HUES48 (cell line): ENCODE measurements at regions not wholly inside any gene's neighbourhood (a gene's known extent, or its start where the extent isn't known, plus 50 kb on each side); places are given as distances from the start of the nearest gene placed in this dataset.
"Not testable (repeated sequence)": the region's sequence is repeated elsewhere in the genome, so short reads cannot be mapped to it uniquely, and the experiment has no call there.

Experiments
- H3K27ac ChIP-seq: one replicate; pipeline ENCODE4 v1.7.0; 2013; ENCODE audit warnings: low read depth, low read length, inconsistent platforms
- H3K27me3 ChIP-seq: 2 replicates; pipeline ENCODE4 v1.6.1; 2013; ENCODE audit warnings: mild to moderate bottlenecking, low read length; ENCODE audit not compliant: control insufficient read depth, insufficient read depth
- H3K36me3 ChIP-seq: 2 replicates; pipeline ENCODE4 v1.6.1; 2013; ENCODE audit warnings: low read length; ENCODE audit not compliant: control insufficient read depth, insufficient read depth
- H3K4me1 ChIP-seq: 2 replicates; pipeline ENCODE4 v1.6.1; 2013; ENCODE audit warnings: mild to moderate bottlenecking, low read length; ENCODE audit not compliant: control insufficient read depth, insufficient read depth
- H3K4me3 ChIP-seq: 2 replicates; pipeline ENCODE4 v1.5.1; 2013; ENCODE audit warnings: mild to moderate bottlenecking, low read depth, low read length
- H3K9ac ChIP-seq: 2 replicates; pipeline ENCODE4 v1.6.1; 2013; ENCODE audit warnings: mild to moderate bottlenecking, low read depth, low read length, moderate library complexity
- H3K9me3 ChIP-seq: 2 replicates; pipeline ENCODE4 v1.6.1; 2013; ENCODE audit warnings: low read length; ENCODE audit not compliant: control insufficient read depth, insufficient read depth

- Histone ChIP-seq H3K4me3 (no peak overlapping the region), H3K4me1 (no peaks in the 10 kb centered on the region), H3K9ac (no peak overlapping the region), H3K36me3 (no peaks in the 10 kb centered on the region), H3K27ac (no peak overlapping the region), H3K9me3 (no peaks in the 10 kb centered on the region), H3K27me3 (no peaks in the 10 kb centered on the region)
Observed at GRCh38 chr1:222058249-222058648, 316.4 kb upstream of the DUSP10 start.

DNA sequence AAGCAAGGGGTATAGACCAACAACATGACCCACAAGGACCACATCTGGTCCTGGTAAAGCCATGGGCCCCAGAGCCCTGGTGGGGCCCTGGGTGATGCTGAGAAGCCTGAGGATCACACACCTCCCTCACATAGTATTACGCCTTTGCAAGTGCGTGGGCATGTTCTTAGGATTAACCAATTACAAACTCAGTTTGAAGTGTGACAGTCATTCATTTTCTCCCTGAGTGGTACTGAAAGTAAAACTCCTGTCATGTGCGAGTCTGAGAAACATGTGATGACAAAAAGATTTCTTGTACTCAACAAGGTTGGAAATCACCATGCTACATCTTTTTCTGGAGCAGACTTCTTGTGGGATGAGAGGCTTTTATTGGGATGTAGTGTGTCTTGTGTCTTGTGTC, 315.3 kb upstream of the DUSP10 start:
- H3K27ac ChIP-seq = no peak overlapping the region
- H3K4me3 ChIP-seq = no peak overlapping the region
- no peak overlapping the region for H3K9ac ChIP-seq
- no peaks in the 10 kb centered on the region for H3K4me1 ChIP-seq
- H3K27me3 ChIP-seq = no peaks in the 10 kb centered on the region
- H3K36me3 ChIP-seq = no peaks in the 10 kb centered on the region
- no peaks in the 10 kb centered on the region for H3K9me3 ChIP-seq

GRCh38 chr1:222054416-222054815, 312.5 kb upstream of the DUSP10 start:
- H3K9me3 ChIP-seq = no peaks in the 10 kb centered on the region
- no peak overlapping the region for H3K27ac ChIP-seq
- no peak overlapping the region for H3K9ac ChIP-seq
- H3K4me3 ChIP-seq = no peak overlapping the region
- H3K27me3 ChIP-seq = no peaks in the 10 kb centered on the region
- no peaks in the 10 kb centered on the region for H3K36me3 ChIP-seq
- H3K4me1 ChIP-seq = no peaks in the 10 kb centered on the region

- no peaks in the 10 kb centered on the region for H3K4me1 ChIP-seq
- no peak overlapping the region for H3K4me3 ChIP-seq
- no peaks in the 10 kb centered on the region for H3K27me3 ChIP-seq
- no peaks in the 10 kb centered on the region for H3K36me3 ChIP-seq
- no peak overlapping the region for H3K9ac ChIP-seq
- H3K27ac ChIP-seq = no peak overlapping the region
- H3K9me3 ChIP-seq = no peaks in the 10 kb centered on the region
Observed at GRCh38 chr1:222053790-222054294, 312.0 kb upstream of the DUSP10 start.

DNA sequence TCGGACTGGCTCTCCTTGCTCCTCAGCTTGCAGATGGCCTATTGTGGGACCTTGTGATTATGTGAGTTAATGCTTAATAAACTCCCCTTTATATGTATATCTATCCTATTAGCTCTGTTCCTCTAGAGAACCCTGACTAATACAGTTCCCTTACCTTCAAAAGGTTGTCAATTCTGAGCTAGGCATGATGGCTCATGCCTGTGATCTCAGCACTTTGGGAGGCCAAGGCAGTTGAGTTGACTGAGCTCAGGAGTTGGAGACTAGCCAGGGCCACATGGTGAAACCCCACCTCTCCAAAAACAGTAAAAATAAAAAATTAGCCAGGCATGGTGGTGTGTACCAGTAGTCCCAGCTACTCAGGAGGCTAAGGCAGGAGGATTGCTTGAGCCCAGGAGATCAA, 309.4 kb upstream of the DUSP10 start:
- not testable (repeated sequence) for H3K27me3 ChIP-seq, H3K4me1 ChIP-seq, H3K4me3 ChIP-seq, H3K9ac ChIP-seq, H3K9me3 ChIP-seq, H3K27ac ChIP-seq, H3K36me3 ChIP-seq

GRCh38 chr1:222049661-222050060, 307.8 kb upstream of the DUSP10 start:
- H3K27me3 ChIP-seq, H3K4me1 ChIP-seq, H3K9ac ChIP-seq, H3K27ac ChIP-seq, H3K9me3 ChIP-seq, H3K36me3 ChIP-seq, H3K4me3 ChIP-seq: not testable (repeated sequence)

- H3K36me3 ChIP-seq = no peaks in the 10 kb centered on the region
- H3K9ac ChIP-seq = no peak overlapping the region
- no peaks in the 10 kb centered on the region for H3K4me1 ChIP-seq
- H3K9me3 ChIP-seq = no peaks in the 10 kb centered on the region
- no peak overlapping the region for H3K27ac ChIP-seq
- no peaks in the 10 kb centered on the region for H3K27me3 ChIP-seq
- H3K4me3 ChIP-seq = no peak overlapping the region
Observed at GRCh38 chr1:222049176-222049575, 307.3 kb upstream of the DUSP10 start.

- Histone ChIP-seq H3K36me3 (no peaks in the 10 kb centered on the region), H3K4me1 (no peaks in the 10 kb centered on the region), H3K9ac (no peak overlapping the region), H3K27ac (no peak overlapping the region), H3K4me3 (no peak overlapping the region), H3K27me3 (no peaks in the 10 kb centered on the region), H3K9me3 (no peaks in the 10 kb centered on the region)
Observed at GRCh38 chr1:222048094-222048595, 306.3 kb upstream of the DUSP10 start.

DNA sequence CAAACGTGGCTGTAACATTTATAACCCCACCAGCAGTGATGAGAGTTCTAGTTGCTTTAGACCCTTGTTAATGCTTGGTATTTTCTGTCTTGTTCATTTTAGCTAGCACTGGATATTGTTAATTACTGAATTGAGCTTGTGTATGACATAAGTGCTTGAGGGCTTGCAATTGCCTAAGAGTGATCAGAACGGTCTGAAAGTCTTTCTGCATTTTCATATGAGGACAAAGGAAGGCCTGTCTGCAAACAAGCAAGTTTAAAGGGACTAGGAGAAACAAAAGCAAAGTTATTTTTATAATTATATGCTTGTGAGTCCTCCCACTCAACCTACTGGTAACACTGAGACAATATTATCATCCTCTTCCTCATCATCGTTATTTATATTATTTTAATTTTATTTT, 305.5 kb upstream of the DUSP10 start:
- Histone ChIP-seq H3K4me1 (no peaks in the 10 kb centered on the region), H3K36me3 (no peaks in the 10 kb centered on the region), H3K4me3 (no peak overlapping the region), H3K27ac (no peak overlapping the region), H3K27me3 (no peaks in the 10 kb centered on the region), H3K9ac (no peak overlapping the region), H3K9me3 (no peaks in the 10 kb centered on the region)

DNA sequence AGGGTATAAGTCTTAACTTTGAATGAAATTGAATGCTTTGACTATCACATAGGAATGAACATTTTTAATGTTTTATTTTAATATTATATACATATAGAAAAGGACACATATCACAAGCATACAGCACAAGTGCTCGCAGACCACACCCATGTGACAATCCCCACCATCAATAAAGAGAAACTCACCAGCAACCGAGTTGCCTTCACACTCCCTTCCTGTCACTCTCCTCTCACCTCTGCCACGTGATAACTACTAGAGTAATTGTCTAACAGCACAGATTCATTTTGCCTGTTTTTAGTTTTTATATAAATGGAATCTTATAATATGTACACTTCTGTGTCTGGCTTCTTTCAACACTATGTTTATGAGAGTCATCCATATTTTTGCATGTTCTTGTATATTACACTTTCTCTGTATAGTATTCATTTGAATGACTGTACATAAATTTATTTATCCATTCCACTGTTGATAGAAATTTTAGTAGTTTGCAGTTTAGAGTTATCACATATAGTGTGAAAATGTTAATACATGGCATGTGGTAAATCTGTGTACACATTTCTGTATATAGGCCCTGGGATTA, 304.9 kb upstream of the DUSP10 start:
- Histone ChIP-seq H3K4me3 (no peak overlapping the region), H3K9me3 (no peaks in the 10 kb centered on the region), H3K27ac (no peak overlapping the region), H3K27me3 (no peaks in the 10 kb centered on the region), H3K9ac (no peak overlapping the region), H3K4me1 (no peaks in the 10 kb centered on the region), H3K36me3 (no peaks in the 10 kb centered on the region)

DNA sequence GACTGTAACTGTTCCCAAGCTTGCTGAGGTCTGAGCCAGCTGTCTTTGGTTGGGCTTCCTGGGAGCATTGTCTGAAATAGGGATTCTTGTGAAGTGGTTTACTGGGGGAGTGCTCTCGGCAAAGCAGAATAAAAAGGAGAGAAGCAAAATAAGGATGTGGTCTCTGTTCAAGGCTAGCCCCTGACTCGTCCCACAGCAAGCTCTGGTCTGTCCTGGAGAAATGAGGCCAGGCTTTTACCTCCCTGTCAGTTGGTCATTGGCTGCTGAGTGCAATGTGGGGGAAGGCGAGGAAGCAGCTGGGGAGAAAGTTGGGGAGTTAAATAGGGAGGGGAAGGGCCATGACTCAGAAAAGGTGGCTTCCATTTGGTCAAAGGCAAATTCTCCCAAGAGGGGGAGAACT, 303.9 kb upstream of the DUSP10 start:
- no peak overlapping the region for H3K9ac ChIP-seq
- H3K9me3 ChIP-seq = no peaks in the 10 kb centered on the region
- no peaks in the 10 kb centered on the region for H3K4me1 ChIP-seq
- H3K4me3 ChIP-seq = no peak overlapping the region
- no peaks in the 10 kb centered on the region for H3K27me3 ChIP-seq
- H3K36me3 ChIP-seq = no peaks in the 10 kb centered on the region
- H3K27ac ChIP-seq = no peak overlapping the region
